ENCODE measurements at regions not wholly inside any gene's neighbourhood (a gene's known extent, or its start where the extent isn't known, plus 50 kb on each side); places are given as distances from the start of the nearest gene placed in this dataset.

DNA sequence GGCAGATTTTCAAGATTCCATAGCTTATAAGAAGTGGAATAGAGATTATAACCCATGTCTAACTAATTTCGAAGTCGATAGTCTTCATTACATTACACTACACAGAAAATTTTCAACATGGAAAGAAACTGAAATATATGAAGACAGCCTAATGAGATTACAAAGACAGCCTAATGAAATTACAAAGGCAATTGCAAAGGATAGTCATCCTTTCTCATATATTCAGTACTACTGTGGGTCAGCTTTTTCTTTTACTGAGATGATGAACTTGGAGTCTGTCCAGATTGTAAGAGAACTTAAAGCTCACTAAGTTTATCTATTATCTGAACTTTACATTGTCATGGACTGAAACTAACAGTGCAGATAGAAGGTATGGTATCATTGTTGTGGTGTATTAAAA, 304.4 kb upstream of the MBL2 start:
- no peak overlapping the region for H3K23ac ChIP-seq (ENCODE audit: low read length in 2 of 2)
- H2AK5ac ChIP-seq (ENCODE audit: low read length, severe bottlenecking) = no peak overlapping the region
- no peaks in the 10 kb centered on the region for H3K27me3 ChIP-seq (ENCODE audit: control insufficient read depth in 1 of 2, insufficient read depth in 1 of 2, low read length in 2 of 2)
- H3K4me3 ChIP-seq (ENCODE audit: insufficient read depth in 1 of 2, low read depth in 1 of 2, low read length in 2 of 2) = no peak overlapping the region
- no peak overlapping the region for H3K18ac ChIP-seq (ENCODE audit: low read depth in 1 of 2, low read length in 2 of 2)
- no peak for DNase-seq
- H2AFZ ChIP-seq (ENCODE audit: low read depth, low read length) = no peak overlapping the region
- H2BK12ac ChIP-seq (ENCODE audit: low read length in 2 of 2) = no peak overlapping the region
- H2BK5ac ChIP-seq (ENCODE audit: low read depth, low read length, poor library complexity, severe bottlenecking) = no peak overlapping the region
- H2BK15ac ChIP-seq (ENCODE audit: low read depth, poor library complexity, severe bottlenecking) = no peak overlapping the region
- H4K91ac ChIP-seq (ENCODE audit: low read length) = no peak overlapping the region
- H4K8ac ChIP-seq (ENCODE audit: low read length) = no peak overlapping the region
- no peak overlapping the region for H3K4ac ChIP-seq (ENCODE audit: low read depth in 1 of 2, low read length in 2 of 2)
- no peaks in the 10 kb centered on the region for H3K36me3 ChIP-seq (ENCODE audit: control insufficient read depth in 1 of 2, insufficient read depth in 2 of 2, low read depth in 1 of 2, low read length in 2 of 2)
- no peaks in the 10 kb centered on the region for H3K4me1 ChIP-seq (ENCODE audit: control insufficient read depth, insufficient read depth, low read depth, low read length)
- H3K4me2 ChIP-seq (ENCODE audit: low read length, poor library complexity, severe bottlenecking) = no peak overlapping the region
- no peak overlapping the region for H2BK120ac ChIP-seq (ENCODE audit: low read depth, low read length)
- 90% methylated on average over 2 of the region's 2 CpGs for WGBS
- H3K27ac ChIP-seq (ENCODE audit: low read length, poor library complexity, severe bottlenecking) = no peak overlapping the region
- H3K14ac ChIP-seq (ENCODE audit: low read length in 2 of 2) = no peak overlapping the region
- H3K9me3 ChIP-seq (ENCODE audit: control insufficient read depth, low read length) = no peaks in the 10 kb centered on the region
- H3K79me1 ChIP-seq (replicated peaks; ENCODE audit: low read length, poor library complexity, severe bottlenecking) = no peaks in the 10 kb centered on the region
- H3K9ac ChIP-seq (ENCODE audit: low read length) = no peak overlapping the region

DNA sequence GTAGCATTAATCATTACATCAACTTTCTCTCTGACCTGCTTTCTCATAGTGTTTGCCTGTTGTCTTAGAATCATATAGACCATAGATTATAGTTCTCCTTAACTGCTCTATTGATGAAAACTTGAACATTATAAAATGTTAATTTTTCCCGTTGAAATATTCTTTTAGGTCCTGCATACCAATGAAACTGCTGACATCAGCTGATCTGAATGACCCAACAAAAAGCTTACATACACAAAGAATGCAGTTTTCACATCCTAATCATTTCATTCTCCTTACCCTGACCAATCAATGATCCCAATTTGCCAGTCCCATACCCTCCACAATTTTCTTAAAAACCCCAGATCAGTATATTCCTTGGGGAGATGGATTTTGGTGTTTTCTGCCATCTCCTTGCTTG, 302.9 kb upstream of the MBL2 start:
- Histone ChIP-seq H2BK12ac (ENCODE audit: low read length in 2 of 2) (no peak overlapping the region), H3K27me3 (ENCODE audit: control insufficient read depth in 1 of 2, insufficient read depth in 1 of 2, low read length in 2 of 2) (no peaks in the 10 kb centered on the region), H3K18ac (ENCODE audit: low read depth in 1 of 2, low read length in 2 of 2) (no peak overlapping the region), H2BK120ac (ENCODE audit: low read depth, low read length) (no peak overlapping the region), H3K79me1 (replicated peaks; ENCODE audit: low read length, poor library complexity, severe bottlenecking) (no peaks in the 10 kb centered on the region), H4K91ac (ENCODE audit: low read length) (no peak overlapping the region), H4K8ac (ENCODE audit: low read length) (no peak overlapping the region), H2AFZ (ENCODE audit: low read depth, low read length) (no peak overlapping the region), H2BK5ac (ENCODE audit: low read depth, low read length, poor library complexity, severe bottlenecking) (no peak overlapping the region), H3K9me3 (ENCODE audit: control insufficient read depth, low read length) (no peaks in the 10 kb centered on the region), H2AK5ac (ENCODE audit: low read length, severe bottlenecking) (no peak overlapping the region), H3K23ac (ENCODE audit: low read length in 2 of 2) (no peak overlapping the region), H3K4me1 (ENCODE audit: control insufficient read depth, insufficient read depth, low read depth, low read length) (no peaks in the 10 kb centered on the region), H3K27ac (ENCODE audit: low read length, poor library complexity, severe bottlenecking) (no peak overlapping the region), H2BK15ac (ENCODE audit: low read depth, poor library complexity, severe bottlenecking) (no peak overlapping the region), H3K14ac (ENCODE audit: low read length in 2 of 2) (no peak overlapping the region), H3K4ac (ENCODE audit: low read depth in 1 of 2, low read length in 2 of 2) (no peak overlapping the region), H3K4me2 (ENCODE audit: low read length, poor library complexity, severe bottlenecking) (no peak overlapping the region), H3K4me3 (ENCODE audit: insufficient read depth in 1 of 2, low read depth in 1 of 2, low read length in 2 of 2) (no peak overlapping the region), H3K36me3 (ENCODE audit: control insufficient read depth in 1 of 2, insufficient read depth in 2 of 2, low read depth in 1 of 2, low read length in 2 of 2) (no peaks in the 10 kb centered on the region), H3K9ac (ENCODE audit: low read length) (no peak overlapping the region)
- WGBS = 78% methylated on average over 1 of the region's 1 CpG
- no peak for DNase-seq

DNA sequence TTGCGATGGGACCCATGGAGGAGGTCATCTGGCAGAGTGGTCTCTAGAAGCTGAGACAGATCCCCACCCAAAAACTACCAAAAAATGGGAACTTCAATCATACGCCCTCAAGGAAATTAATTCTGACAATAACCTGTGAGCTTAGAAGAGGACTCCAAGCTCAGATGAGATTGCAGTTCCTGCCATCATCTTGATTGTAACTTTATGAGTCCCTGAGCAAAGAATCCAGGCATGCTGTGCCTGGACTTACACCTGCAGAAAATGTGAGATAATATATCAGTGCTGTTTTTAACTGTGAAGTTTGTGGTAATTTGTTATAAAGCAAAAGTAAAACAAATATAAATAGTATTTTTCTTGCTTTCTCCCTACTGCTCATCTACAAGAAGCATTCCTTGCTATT, 299.6 kb upstream of the MBL2 start:
- H3K18ac ChIP-seq (ENCODE audit: low read depth in 1 of 2, low read length in 2 of 2) = no peak overlapping the region
- no peak overlapping the region for H3K4me3 ChIP-seq (ENCODE audit: insufficient read depth in 1 of 2, low read depth in 1 of 2, low read length in 2 of 2)
- 91% methylated on average over 2 of the region's 2 CpGs for WGBS
- no peak overlapping the region for H2AFZ ChIP-seq (ENCODE audit: low read depth, low read length)
- H2BK15ac ChIP-seq (ENCODE audit: low read depth, poor library complexity, severe bottlenecking) = no peak overlapping the region
- H3K9ac ChIP-seq (ENCODE audit: low read length) = no peak overlapping the region
- no peak overlapping the region for H4K91ac ChIP-seq (ENCODE audit: low read length)
- no peak overlapping the region for H3K27ac ChIP-seq (ENCODE audit: low read length, poor library complexity, severe bottlenecking)
- H3K4me1 ChIP-seq (ENCODE audit: control insufficient read depth, insufficient read depth, low read depth, low read length) = no peaks in the 10 kb centered on the region
- no peak overlapping the region for H2BK5ac ChIP-seq (ENCODE audit: low read depth, low read length, poor library complexity, severe bottlenecking)
- H3K36me3 ChIP-seq (ENCODE audit: control insufficient read depth in 1 of 2, insufficient read depth in 2 of 2, low read depth in 1 of 2, low read length in 2 of 2) = no peaks in the 10 kb centered on the region
- H2BK120ac ChIP-seq (ENCODE audit: low read depth, low read length) = no peak overlapping the region
- no peaks in the 10 kb centered on the region for H3K79me1 ChIP-seq (replicated peaks; ENCODE audit: low read length, poor library complexity, severe bottlenecking)
- H3K4ac ChIP-seq (ENCODE audit: low read depth in 1 of 2, low read length in 2 of 2) = no peak overlapping the region
- no peaks in the 10 kb centered on the region for H3K27me3 ChIP-seq (ENCODE audit: control insufficient read depth in 1 of 2, insufficient read depth in 1 of 2, low read length in 2 of 2)
- H3K4me2 ChIP-seq (ENCODE audit: low read length, poor library complexity, severe bottlenecking) = no peak overlapping the region
- H3K14ac ChIP-seq (ENCODE audit: low read length in 2 of 2) = no peak overlapping the region
- no peak overlapping the region for H2AK5ac ChIP-seq (ENCODE audit: low read length, severe bottlenecking)
- H4K8ac ChIP-seq (ENCODE audit: low read length) = no peak overlapping the region
- no peaks in the 10 kb centered on the region for H3K9me3 ChIP-seq (ENCODE audit: control insufficient read depth, low read length)
- H3K23ac ChIP-seq (ENCODE audit: low read length in 2 of 2) = no peak overlapping the region
- no peak overlapping the region for H2BK12ac ChIP-seq (ENCODE audit: low read length in 2 of 2)
- no peak for DNase-seq

DNA sequence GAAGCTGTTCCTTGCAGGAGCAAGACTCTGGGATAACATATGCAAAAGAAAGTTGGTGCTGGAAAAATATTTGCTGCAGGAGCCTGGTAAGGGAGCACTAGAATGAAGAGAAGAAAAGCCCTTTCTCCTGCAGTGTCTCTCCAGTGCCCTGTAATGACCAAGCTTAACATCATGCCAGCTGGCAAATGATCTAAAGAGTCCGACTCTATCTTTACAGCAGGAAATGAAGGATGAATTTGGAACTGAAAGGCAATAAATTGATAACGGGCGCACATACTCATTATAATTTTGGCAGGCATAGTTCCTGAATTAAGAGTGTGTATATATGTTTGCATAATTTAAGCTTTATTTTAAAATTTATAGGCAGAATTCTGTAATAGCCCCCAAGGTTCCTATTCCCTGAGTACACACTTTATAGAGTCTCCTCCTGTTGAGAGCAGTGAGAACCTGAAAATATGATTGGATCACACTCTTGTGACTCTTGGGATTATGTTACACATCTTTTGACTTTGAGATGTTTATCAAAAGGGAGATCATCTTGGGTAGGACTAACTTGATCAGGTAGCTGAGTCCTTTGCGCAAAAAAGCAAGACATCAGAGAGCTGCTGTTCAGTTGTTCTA, 299.0 kb upstream of the MBL2 start:
- no peak overlapping the region for H2AK5ac ChIP-seq (ENCODE audit: low read length, severe bottlenecking)
- H4K8ac ChIP-seq (ENCODE audit: low read length) = no peak overlapping the region
- 97% methylated on average over 4 of the region's 4 CpGs for WGBS
- no peak overlapping the region for H2BK12ac ChIP-seq (ENCODE audit: low read length in 2 of 2)
- H3K4me1 ChIP-seq (ENCODE audit: control insufficient read depth, insufficient read depth, low read depth, low read length) = no peaks in the 10 kb centered on the region
- H2BK15ac ChIP-seq (ENCODE audit: low read depth, poor library complexity, severe bottlenecking) = no peak overlapping the region
- H3K27me3 ChIP-seq (ENCODE audit: control insufficient read depth in 1 of 2, insufficient read depth in 1 of 2, low read length in 2 of 2) = no peaks in the 10 kb centered on the region
- no peak overlapping the region for H3K27ac ChIP-seq (ENCODE audit: low read length, poor library complexity, severe bottlenecking)
- H3K9ac ChIP-seq (ENCODE audit: low read length) = no peak overlapping the region
- no peak overlapping the region for H3K4me3 ChIP-seq (ENCODE audit: insufficient read depth in 1 of 2, low read depth in 1 of 2, low read length in 2 of 2)
- DNase-seq = no peak
- no peak overlapping the region for H3K18ac ChIP-seq (ENCODE audit: low read depth in 1 of 2, low read length in 2 of 2)
- no peak overlapping the region for H3K14ac ChIP-seq (ENCODE audit: low read length in 2 of 2)
- no peaks in the 10 kb centered on the region for H3K79me1 ChIP-seq (replicated peaks; ENCODE audit: low read length, poor library complexity, severe bottlenecking)
- H2BK120ac ChIP-seq (ENCODE audit: low read depth, low read length) = no peak overlapping the region
- H3K4me2 ChIP-seq (ENCODE audit: low read length, poor library complexity, severe bottlenecking) = no peak overlapping the region
- H3K23ac ChIP-seq (ENCODE audit: low read length in 2 of 2) = no peak overlapping the region
- no peak overlapping the region for H2BK5ac ChIP-seq (ENCODE audit: low read depth, low read length, poor library complexity, severe bottlenecking)
- H4K91ac ChIP-seq (ENCODE audit: low read length) = no peak overlapping the region
- H2AFZ ChIP-seq (ENCODE audit: low read depth, low read length) = no peak overlapping the region
- H3K9me3 ChIP-seq (ENCODE audit: control insufficient read depth, low read length) = no peaks in the 10 kb centered on the region
- no peak overlapping the region for H3K4ac ChIP-seq (ENCODE audit: low read depth in 1 of 2, low read length in 2 of 2)
- H3K36me3 ChIP-seq (ENCODE audit: control insufficient read depth in 1 of 2, insufficient read depth in 2 of 2, low read depth in 1 of 2, low read length in 2 of 2) = no peaks in the 10 kb centered on the region

Data from mesenchymal stem cell (in vitro differentiated cells and primary cell).